ENCODE measurements at regions not wholly inside any gene's neighbourhood (a gene's known extent, or its start where the extent isn't known, plus 50 kb on each side); places are given as distances from the start of the nearest gene placed in this dataset.
"Not testable (repeated sequence)": the region's sequence is repeated elsewhere in the genome, so short reads cannot be mapped to it uniquely, and the experiment has no call there.

DNA sequence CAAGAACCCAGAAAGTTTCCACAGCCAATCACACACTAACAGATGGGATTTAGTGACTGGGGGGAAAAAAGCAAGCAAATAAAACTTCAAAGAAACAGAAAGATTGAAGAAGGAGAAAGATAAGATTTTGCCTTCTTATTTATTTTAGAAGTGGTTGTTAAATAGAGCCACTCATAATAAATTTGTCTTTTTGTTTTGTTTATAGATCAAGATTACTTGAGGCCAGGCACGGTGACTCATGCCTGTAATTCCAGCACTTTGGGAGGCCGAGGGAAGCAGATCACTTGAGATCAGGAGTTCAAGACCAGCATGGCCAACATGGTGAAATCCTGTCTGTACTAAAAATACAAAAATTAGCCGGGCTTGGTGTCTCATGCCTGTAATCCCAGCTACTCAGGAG is 94.9 kb upstream of the RANBP3L start:
- CTCF ChIA-PET, result interaction anchor here (0.7 to 9.3 kb wide), 11 partner anchors 8 to 297 kb away, joined by 3 to 172 read pairs (median 4); partner anchors contain the start of genes NADK2 and RANBP3L

DNA sequence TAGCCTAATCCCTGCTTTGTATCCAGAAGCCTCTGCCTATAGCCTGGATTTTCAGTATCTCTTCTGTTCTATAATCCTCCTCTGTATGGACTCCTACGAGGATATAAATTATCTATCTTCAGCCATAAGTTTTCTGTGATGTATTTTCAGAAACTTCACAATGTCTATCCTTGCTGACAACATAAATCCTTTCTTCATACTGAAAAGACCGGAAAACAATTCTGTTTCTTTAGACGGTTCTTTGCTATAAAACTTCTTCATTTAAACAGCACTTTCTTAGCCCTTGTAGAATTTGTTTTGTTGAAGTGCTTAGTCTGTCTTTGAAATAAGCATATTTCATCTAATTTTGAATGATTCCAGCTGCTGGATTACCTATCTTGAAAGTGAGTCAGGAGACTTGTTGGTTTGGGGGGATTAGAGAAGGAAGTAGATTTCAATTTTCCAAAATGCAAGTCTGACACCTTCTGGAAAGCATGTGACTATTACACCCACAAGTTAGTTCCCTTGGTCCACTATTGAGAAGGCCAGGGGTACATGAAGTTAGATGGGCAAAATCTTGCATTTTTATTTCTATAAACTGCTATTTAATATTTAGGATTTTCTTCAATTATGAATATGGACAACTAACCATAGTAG is 96.3 kb upstream of the RANBP3L start:
- CTCF ChIA-PET, result interaction anchor here (0.7 to 9.3 kb wide), 11 partner anchors 9 to 319 kb away, joined by 3 to 172 read pairs (median 10); partner anchors contain the start of gene NADK2
- TF ChIP-seq, protein P1, sequence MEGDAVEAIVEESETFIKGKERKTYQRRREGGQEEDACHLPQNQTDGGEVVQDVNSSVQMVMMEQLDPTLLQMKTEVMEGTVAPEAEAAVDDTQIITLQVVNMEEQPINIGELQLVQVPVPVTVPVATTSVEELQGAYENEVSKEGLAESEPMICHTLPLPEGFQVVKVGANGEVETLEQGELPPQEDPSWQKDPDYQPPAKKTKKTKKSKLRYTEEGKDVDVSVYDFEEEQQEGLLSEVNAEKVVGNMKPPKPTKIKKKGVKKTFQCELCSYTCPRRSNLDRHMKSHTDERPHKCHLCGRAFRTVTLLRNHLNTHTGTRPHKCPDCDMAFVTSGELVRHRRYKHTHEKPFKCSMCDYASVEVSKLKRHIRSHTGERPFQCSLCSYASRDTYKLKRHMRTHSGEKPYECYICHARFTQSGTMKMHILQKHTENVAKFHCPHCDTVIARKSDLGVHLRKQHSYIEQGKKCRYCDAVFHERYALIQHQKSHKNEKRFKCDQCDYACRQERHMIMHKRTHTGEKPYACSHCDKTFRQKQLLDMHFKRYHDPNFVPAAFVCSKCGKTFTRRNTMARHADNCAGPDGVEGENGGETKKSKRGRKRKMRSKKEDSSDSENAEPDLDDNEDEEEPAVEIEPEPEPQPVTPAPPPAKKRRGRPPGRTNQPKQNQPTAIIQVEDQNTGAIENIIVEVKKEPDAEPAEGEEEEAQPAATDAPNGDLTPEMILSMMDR (IDR thresholded peaks at IDR 0.05; ENCODE audit: insufficient read depth, low read length, missing control alignments), result peak; percentile 40

More for the DNA sequence above, 94.9 kb upstream of the RANBP3L start:
- POLR2A ChIA-PET, result no interaction called here
- no peak overlapping the region for H3K4me3 ChIP-seq (ENCODE audit: low read depth, low read length)
- no peak for DNase-seq (ENCODE audit: low read depth, low spot score)
- TF ChIP-seq, protein P1 (IDR thresholded peaks at IDR 0.05; ENCODE audit: insufficient read depth, low read length, missing control alignments), result no peak

DNA sequence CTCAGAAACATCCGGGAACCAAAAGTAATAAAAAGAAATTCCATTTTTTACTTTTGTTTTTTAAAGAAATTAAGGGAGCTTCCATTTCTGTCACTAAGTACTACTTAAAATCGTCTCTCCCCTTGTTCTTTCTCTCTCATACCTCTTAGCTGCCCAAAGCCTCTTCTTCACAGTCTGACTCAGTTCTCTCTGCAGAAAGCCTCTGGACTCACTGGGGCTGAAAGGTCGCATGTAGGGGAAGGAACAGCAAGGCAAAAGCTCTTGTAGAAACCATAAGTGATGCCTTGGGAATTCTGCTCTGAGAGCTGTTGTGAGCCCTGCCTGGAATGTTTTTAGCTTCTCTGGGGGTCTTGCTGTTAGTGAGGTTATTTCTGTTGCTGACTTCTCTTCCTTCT is 100.8 kb upstream of the RANBP3L start:
- H3K4me3 ChIP-seq (ENCODE audit: low read depth, low read length), result no peak overlapping the region
- TF ChIP-seq, protein P1 (IDR thresholded peaks at IDR 0.05; ENCODE audit: insufficient read depth, low read length, missing control alignments), result no peak
- CTCF ChIA-PET, result interaction anchor here (1.1 to 9.3 kb wide), 9 partner anchors 11 to 291 kb away, joined by 3 to 172 read pairs (median 9); partner anchors contain the start of gene NADK2
- POLR2A ChIA-PET, result no interaction called here
- no peak for DNase-seq (ENCODE audit: low read depth, low spot score)

More for the DNA sequence above, 96.3 kb upstream of the RANBP3L start:
- no peak for DNase-seq (ENCODE audit: low read depth, low spot score)
- POLR2A ChIA-PET, result interaction anchor here (0.6 kb wide), 1 partner anchor 132 kb away, joined by 4 read pairs; no protein-coding TSS in a partner anchor
- no peak overlapping the region for H3K4me3 ChIP-seq (ENCODE audit: low read depth, low read length)

DNA sequence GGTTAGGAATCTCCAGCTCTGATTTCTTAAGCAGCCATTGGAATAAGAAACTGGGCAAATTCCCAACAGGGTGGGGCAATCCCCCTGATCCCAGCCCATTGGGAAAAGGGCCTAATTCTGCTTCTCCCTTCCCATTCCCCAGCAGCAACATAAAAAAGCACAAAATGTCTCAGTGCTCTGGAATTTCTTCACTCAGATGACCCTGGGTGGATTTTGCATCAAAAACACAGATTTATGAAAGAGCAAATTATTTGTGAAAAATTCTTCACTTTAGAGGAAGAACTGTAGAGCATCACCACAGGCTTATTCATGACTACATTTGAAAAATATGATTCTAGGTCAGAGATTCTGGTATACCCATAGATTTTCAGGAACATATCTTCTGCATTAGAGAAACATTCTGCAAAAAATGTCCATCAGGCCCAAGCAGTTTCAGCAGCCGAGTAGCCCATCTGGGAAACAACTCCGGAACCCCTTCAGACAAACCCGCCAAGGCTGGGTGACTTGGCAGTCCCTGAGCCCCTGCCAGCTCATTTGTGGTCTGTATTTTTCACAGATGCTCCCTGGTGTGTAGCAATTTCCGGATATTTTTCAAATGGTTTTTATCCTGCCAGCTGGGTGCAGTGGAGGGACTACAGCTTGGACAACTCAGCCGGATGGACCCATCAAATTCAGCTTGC is 102.1 kb upstream of the RANBP3L start:
- POLR2A ChIA-PET, result interaction anchor here (0.5 to 0.9 kb wide), 3 partner anchors 46 to 248 kb away, joined by 3 to 4 read pairs (median 3); no protein-coding TSS in a partner anchor
- DNase-seq (ENCODE audit: low read depth, low spot score), result peak; percentile 80
- TF ChIP-seq, protein P1 (IDR thresholded peaks at IDR 0.05; ENCODE audit: insufficient read depth, low read length, missing control alignments), result no peak
- CTCF ChIA-PET, result interaction anchor here (0.8 to 9.3 kb wide), 10 partner anchors 10 to 289 kb away, joined by 3 to 172 read pairs (median 10); partner anchors contain the start of gene NADK2
- no peak overlapping the region for H3K4me3 ChIP-seq (ENCODE audit: low read depth, low read length)

DNA sequence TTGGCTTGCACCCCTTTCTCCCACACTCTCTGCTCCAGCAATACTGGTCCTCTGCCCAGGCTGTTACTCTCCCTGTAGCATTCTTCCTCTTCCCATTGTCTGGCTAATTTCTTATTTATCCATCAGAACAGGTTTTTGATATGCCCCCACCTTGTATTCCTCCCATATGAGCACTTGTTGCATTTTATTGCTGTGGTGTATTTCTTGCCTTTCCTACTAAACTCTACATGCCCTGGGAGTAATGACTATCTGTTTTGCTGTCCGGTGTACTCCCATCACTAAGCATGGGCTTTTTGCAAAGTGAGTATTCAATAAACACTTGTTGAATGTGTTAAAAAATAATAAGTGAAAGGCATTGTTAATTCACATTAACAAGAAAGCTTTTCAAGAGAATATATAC is 104.3 kb upstream of the RANBP3L start:
- POLR2A ChIA-PET, result no interaction called here
- no peak for DNase-seq (ENCODE audit: low read depth, low spot score)
- TF ChIP-seq, protein P1 (IDR thresholded peaks at IDR 0.05; ENCODE audit: insufficient read depth, low read length, missing control alignments), result no peak
- H3K4me3 ChIP-seq (ENCODE audit: low read depth, low read length), result no peak overlapping the region
- CTCF ChIA-PET, result interaction anchor here (1.4 to 4.1 kb wide), 4 partner anchors 11 to 289 kb away, joined by 3 to 35 read pairs (median 6); no protein-coding TSS in a partner anchor

DNA sequence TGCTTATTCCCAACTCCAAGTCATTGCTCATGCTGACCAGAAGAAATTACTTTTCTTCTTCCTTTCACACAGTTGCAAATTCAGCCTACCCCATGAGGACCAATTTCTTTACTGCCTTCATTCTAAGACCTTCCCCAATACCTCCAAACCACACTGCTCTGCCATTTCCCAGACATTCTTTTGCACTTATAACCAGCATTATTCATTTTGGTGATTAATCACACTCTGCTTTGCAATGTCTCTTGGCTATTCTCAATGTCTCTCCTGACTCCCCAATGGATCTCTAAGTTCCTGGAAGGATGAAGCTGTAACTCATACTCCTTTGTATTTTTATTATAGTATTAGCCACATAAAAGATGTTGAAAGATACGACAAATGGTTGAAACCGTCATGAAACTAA is 105.7 kb upstream of the RANBP3L start:
- TF ChIP-seq, protein P1 (IDR thresholded peaks at IDR 0.05; ENCODE audit: insufficient read depth, low read length, missing control alignments), result no peak
- ChIA-PET CTCF (interaction anchor here (1.4 to 4.1 kb wide), 5 partner anchors 9 to 288 kb away, joined by 3 to 35 read pairs (median 7); no protein-coding TSS in a partner anchor), POLR2A (interaction anchor here (1.0 kb wide), 1 partner anchor 50 kb away, joined by 3 read pairs; no protein-coding TSS in a partner anchor)
- H3K4me3 ChIP-seq (ENCODE audit: low read depth, low read length), result no peak overlapping the region
- no peak for DNase-seq (ENCODE audit: low read depth, low spot score)

DNA sequence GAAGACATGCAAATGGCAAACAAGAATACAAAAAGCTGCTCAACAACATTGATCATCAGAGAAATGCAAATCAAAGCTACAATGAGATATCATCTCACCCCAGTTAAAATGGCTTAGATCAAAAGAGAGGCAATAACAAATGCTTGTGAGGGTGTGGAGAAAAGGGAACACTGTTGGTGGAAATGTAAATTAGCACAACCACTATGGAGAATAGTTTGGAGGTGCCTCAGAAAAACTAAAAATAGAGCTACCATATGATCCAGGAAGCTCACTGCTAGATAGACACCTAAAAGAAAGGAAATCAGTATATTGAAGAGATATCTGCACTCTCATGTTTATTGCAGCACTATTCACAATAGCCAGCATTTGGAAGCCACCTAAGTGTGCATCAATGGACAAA is 108.0 kb upstream of the RANBP3L start:
- H3K4me3 ChIP-seq (ENCODE audit: low read depth, low read length); DNase-seq (ENCODE audit: low read depth, low spot score); POLR2A ChIA-PET: not testable (repeated sequence)
- CTCF ChIA-PET, result interaction anchor here (1.5 to 4.1 kb wide), 4 partner anchors 98 to 285 kb away, joined by 4 to 35 read pairs (median 14); partner anchors contain the start of gene NADK2

DNA sequence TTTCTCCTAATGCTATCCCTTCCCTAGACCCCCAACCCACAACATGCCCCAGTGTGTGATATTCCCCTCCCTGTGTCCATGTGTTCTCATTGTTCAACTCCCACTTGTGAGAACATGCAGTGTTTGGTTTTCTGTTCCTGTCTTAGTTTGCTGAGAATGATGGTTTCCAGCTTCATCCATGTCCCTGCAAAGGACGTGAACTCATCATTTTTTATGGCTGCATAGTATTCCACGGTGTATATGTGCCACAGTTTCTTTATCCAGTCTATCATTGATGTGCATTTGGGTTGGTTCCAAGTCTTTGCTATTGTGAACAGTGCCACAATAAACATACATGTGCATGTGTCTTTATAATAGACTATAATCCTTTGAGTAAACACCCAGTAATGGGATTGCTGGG is 109.0 kb upstream of the RANBP3L start:
- POLR2A ChIA-PET; H3K4me3 ChIP-seq (ENCODE audit: low read depth, low read length); DNase-seq (ENCODE audit: low read depth, low spot score): not testable (repeated sequence)
- CTCF ChIA-PET, result interaction anchor here (3.8 kb wide), 1 partner anchor 281 kb away, joined by 21 read pairs; no protein-coding TSS in a partner anchor

All from AG04449 (cell line).